ENCODE measurements at regions not wholly inside any gene's neighbourhood (a gene's known extent, or its start where the extent isn't known, plus 50 kb on each side); places are given as distances from the start of the nearest gene placed in this dataset.
"Not testable (repeated sequence)": the region's sequence is repeated elsewhere in the genome, so short reads cannot be mapped to it uniquely, and the experiment has no call there.

- no peaks in the 10 kb centered on the region for H3K4me1 Mint-ChIP-seq
- H3K9me3 Mint-ChIP-seq = no peaks in the 10 kb centered on the region
- DNase-seq = no peak
- H3K4me3 Mint-ChIP-seq = no peak overlapping the region
- no peaks in the 10 kb centered on the region for H3K27me3 Mint-ChIP-seq
- CTCF ChIA-PET = no interaction called here
- H3K36me3 Mint-ChIP-seq (ENCODE audit: low read depth) = no peaks in the 10 kb centered on the region
- no peak for TF ChIP-seq CTCF (IDR thresholded peaks at IDR 0.05)
- ATAC-seq (ENCODE audit: low read depth) = no peak
- POLR2A ChIA-PET = no interaction called here
- H3K27ac Mint-ChIP-seq = no peak overlapping the region
- intact Hi-C loops (cut with micrococcal nuclease) = no loop called here
Measured at GRCh38 chr3:82561784-82562183, 800.3 kb upstream of the GBE1 start.

GRCh38 chr3:82558081-82558480 is 796.6 kb upstream of the GBE1 start:
- no peaks in the 10 kb centered on the region for H3K36me3 Mint-ChIP-seq (ENCODE audit: low read depth)
- no peaks in the 10 kb centered on the region for H3K9me3 Mint-ChIP-seq
- no peak overlapping the region for H3K27ac Mint-ChIP-seq
- H3K27me3 Mint-ChIP-seq = no peaks in the 10 kb centered on the region
- CTCF ChIA-PET = no interaction called here
- no peak for TF ChIP-seq CTCF (IDR thresholded peaks at IDR 0.05)
- no peaks in the 10 kb centered on the region for H3K4me1 Mint-ChIP-seq
- no peak for DNase-seq
- no peak for ATAC-seq (ENCODE audit: low read depth)
- POLR2A ChIA-PET = no interaction called here
- H3K4me3 Mint-ChIP-seq = no peak overlapping the region
- intact Hi-C loops (cut with micrococcal nuclease) = no loop called here

- no peaks in the 10 kb centered on the region for H3K4me1 Mint-ChIP-seq
- ChIA-PET POLR2A (no interaction called here), CTCF (no interaction called here)
- DNase-seq = no peak
- no peak for ATAC-seq (ENCODE audit: low read depth)
- no peak for TF ChIP-seq CTCF (IDR thresholded peaks at IDR 0.05)
- H3K36me3 Mint-ChIP-seq (ENCODE audit: low read depth) = no peaks in the 10 kb centered on the region
- H3K27me3 Mint-ChIP-seq = no peaks in the 10 kb centered on the region
- no peak overlapping the region for H3K27ac Mint-ChIP-seq
- intact Hi-C loops (cut with micrococcal nuclease) = no loop called here
- no peak overlapping the region for H3K4me3 Mint-ChIP-seq
- peaks cover 2% of the 10 kb centered on the region for H3K9me3 Mint-ChIP-seq
Measured at GRCh38 chr3:82556113-82556512, 794.7 kb upstream of the GBE1 start.

GRCh38 chr3:82542556-82542955 is 781.1 kb upstream of the GBE1 start:
- H3K4me1 Mint-ChIP-seq; H3K27me3 Mint-ChIP-seq; POLR2A ChIA-PET; intact Hi-C loops (cut with micrococcal nuclease); CTCF ChIA-PET; H3K4me3 Mint-ChIP-seq; H3K9me3 Mint-ChIP-seq; H3K27ac Mint-ChIP-seq; H3K36me3 Mint-ChIP-seq (ENCODE audit: low read depth); ATAC-seq (ENCODE audit: low read depth); DNase-seq: not testable (repeated sequence)

- Mint-ChIP-seq H3K36me3 (ENCODE audit: low read depth) (no peaks in the 10 kb centered on the region), H3K27me3 (no peaks in the 10 kb centered on the region), H3K4me3 (no peak overlapping the region), H3K4me1 (no peaks in the 10 kb centered on the region), H3K27ac (no peak overlapping the region), H3K9me3 (peaks cover 8% of the 10 kb centered on the region)
- CTCF ChIA-PET = no interaction called here
- POLR2A ChIA-PET = no interaction called here
- DNase-seq = no peak
- intact Hi-C loops (cut with micrococcal nuclease) = no loop called here
- no peak for ATAC-seq (ENCODE audit: low read depth)
- no peak for TF ChIP-seq CTCF (IDR thresholded peaks at IDR 0.05)
Measured at GRCh38 chr3:82521657-82522056, 760.2 kb upstream of the GBE1 start.

- Mint-ChIP-seq H3K9me3 (peaks cover 14% of the 10 kb centered on the region), H3K36me3 (ENCODE audit: low read depth) (no peaks in the 10 kb centered on the region), H3K4me1 (no peaks in the 10 kb centered on the region), H3K27ac (no peak overlapping the region), H3K4me3 (no peak overlapping the region), H3K27me3 (no peaks in the 10 kb centered on the region)
- intact Hi-C loops (cut with micrococcal nuclease) = no loop called here
- ATAC-seq (ENCODE audit: low read depth) = no peak
- ChIA-PET POLR2A (no interaction called here), CTCF (no interaction called here)
- DNase-seq = no peak
- TF ChIP-seq CTCF (IDR thresholded peaks at IDR 0.05) = no peak
Measured at GRCh38 chr3:82520846-82521245, 759.4 kb upstream of the GBE1 start.

All from activated B cell treated with CpG ODN at 0.5 μM for 24 hours (primary cell).